HepG2 (cell line): ENCODE measurements at regions not wholly inside any gene's neighbourhood (a gene's known extent, or its start where the extent isn't known, plus 50 kb on each side); places are given as distances from the start of the nearest gene placed in this dataset.

Experiments
- ATAC-seq: fragments of 200-7000 bp; cut with Tn5 transposase; 3 replicates; pipeline ENCODE4 v1.9.1; 2020; ENCODE audit warnings: mild to moderate bottlenecking, moderate library complexity
- BruUV-seq: library from RNA; stranded (reverse); fragments of 400-500 nt; replicated peaks from 2 replicates; lab custom pipeline; 2021; lab: Mats Ljungman, UMichigan
- CTCF ChIA-PET: fragments of 300-600 bp; formaldehyde crosslinking; extraction: SDS; loops from one replicate; lab custom pipeline; 2021; ENCODE audit warnings: low total read pairs, inconsistent platforms, low intra/inter-chr PET ratio; lab: Yijun Ruan, JAX
- POLR2A ChIA-PET: fragments of 350-600 bp; sonication (Branson Sonifier 250); formaldehyde crosslinking; loops from one replicate; lab custom pipeline; 2020; ENCODE audit warnings: antibody characterized with exemption, inconsistent platforms; lab: Yijun Ruan, JAX
- DNase-seq: peaks from one replicate; pipeline ENCODE4 v3.0.0-alpha.2; 2015; ENCODE audit warnings: low spot score
- FAIRE-seq: peaks from 3 replicates; lab custom pipeline; 2011; peaks lifted over from hg19 to GRCh38; lab: Jason Lieb, UNC
- H2AFZ ChIP-seq: one replicate; pipeline ENCODE4 v1.6.1; 2011; ENCODE audit warnings: low read length, inconsistent platforms
- H3K27ac ChIP-seq: fragments of 300-600 bp; 3 replicates; pipeline ENCODE4 v1.8.0; 2011; ENCODE audit warnings: mixed run types, mild to moderate bottlenecking, mixed read lengths, low read length, inconsistent platforms; ENCODE audit not compliant: insufficient read depth; ENCODE audit errors: extremely low read length
- H3K27me3 ChIP-seq, 2 experiments: fragments of 200-600 bp in 1 of 2; 2 replicates in 1 of 2; 3 replicates in 1 of 2; pipeline versions ENCODE4 v1.6.0 to v1.8.0; 2011; ENCODE audit warnings: low read length in 2 of 2, mild to moderate bottlenecking in 2 of 2, moderate library complexity in 2 of 2, inconsistent platforms in 1 of 2; ENCODE audit not compliant: insufficient read depth in 2 of 2, control insufficient read depth in 1 of 2
- H3K36me3 ChIP-seq, 2 experiments: fragments of 200-600 bp in 1 of 2; replicated peaks in 1 of 2; 2 replicates in 1 of 2; 3 replicates in 1 of 2; pipeline versions ENCODE4 v1.5.1 to v1.8.0; 2011; ENCODE audit warnings: low read length in 2 of 2, inconsistent platforms in 1 of 2; ENCODE audit not compliant: insufficient read depth in 2 of 2, control insufficient read depth in 1 of 2
- H3K4me1 ChIP-seq: 2 replicates; pipeline ENCODE4 v1.5.1; 2012; ENCODE audit warnings: low read length, inconsistent platforms; ENCODE audit not compliant: insufficient read depth
- H3K4me2 ChIP-seq: 2 replicates; pipeline ENCODE4 v1.6.0; 2011; ENCODE audit warnings: low read depth, low read length, inconsistent platforms
- H3K4me3 ChIP-seq, 3 experiments: fragments of 200-600 bp in 1 of 3; sonication (generic), shearing (Covaris generic) in 1 of 3; replicated peaks in 1 of 3; 2 replicates each; pipeline ENCODE4 v1.5.1; 2011 to 2016; ENCODE audit warnings: low read length in 3 of 3, inconsistent platforms in 2 of 3, low read depth in 2 of 3, mild to moderate bottlenecking in 2 of 3, control low read depth in 1 of 3, mixed read lengths in 1 of 3; ENCODE audit not compliant: insufficient read depth in 1 of 3
- H3K79me2 ChIP-seq: one replicate; pipeline ENCODE4 v1.6.1; 2011; ENCODE audit warnings: low read length, inconsistent platforms; ENCODE audit not compliant: insufficient read depth
- H3K9ac ChIP-seq: 2 replicates; pipeline ENCODE4 v1.6.0; 2011; ENCODE audit warnings: mild to moderate bottlenecking, low read depth, low read length, inconsistent platforms; ENCODE audit not compliant: insufficient read depth
- H3K9me3 ChIP-seq: 2 replicates; pipeline ENCODE4 v1.5.1; 2012; ENCODE audit warnings: mild to moderate bottlenecking, low read length
- H4K20me1 ChIP-seq: 2 replicates; pipeline ENCODE4 v1.6.0; 2011; ENCODE audit warnings: inconsistent platforms, mild to moderate bottlenecking, low read length, moderate library complexity; ENCODE audit not compliant: insufficient read depth
- MAX ChIP-seq: IDR thresholded peaks from 2 replicates; pipeline ENCODE4 v1.6.1; 2012; ENCODE audit warnings: inconsistent platforms
- MIER2 ChIP-seq: IDR thresholded peaks from 2 replicates; pipeline ENCODE4 v1.6.1; 2016; ENCODE audit warnings: missing biosample characterization, missing genetic modification reagents
- POLR2A ChIP-seq, 2 experiments: IDR thresholded peaks; 2 replicates each; pipeline ENCODE4 v1.6.1; 2011; ENCODE audit warnings: low read depth in 2 of 2, low read length in 2 of 2, mild to moderate bottlenecking in 1 of 2, moderate library complexity in 1 of 2; ENCODE audit not compliant: insufficient read depth in 1 of 2
- PRDM10 ChIP-seq: sonication (generic); formaldehyde crosslinking; IDR thresholded peaks from 2 replicates; pipeline ENCODE4 v1.4.0; 2020; ENCODE audit warnings: low read depth, missing genetic modification reagents
- USF2 ChIP-seq, 2 experiments: sonication (generic) in 1 of 2; formaldehyde crosslinking in 1 of 2; IDR thresholded peaks; 2 replicates each; pipeline versions ENCODE4 v1.5.1 to v1.6.1; 2011 to 2020; ENCODE audit warnings: borderline replicate concordance in 1 of 2, low read depth in 1 of 2, low read length in 1 of 2, mild to moderate bottlenecking in 1 of 2, missing genetic modification reagents in 1 of 2, moderate library complexity in 1 of 2
- ZFP90 ChIP-seq: sonication (generic); formaldehyde crosslinking; IDR thresholded peaks from 2 replicates; pipeline ENCODE4 v1.8.0; 2022; ENCODE audit warnings: missing genetic modification reagents, mild to moderate bottlenecking, inconsistent platforms, borderline replicate concordance
- ZNF138 ChIP-seq: sonication (generic); formaldehyde crosslinking; IDR thresholded peaks from 2 replicates; pipeline ENCODE4 v1.5.0; 2020; ENCODE audit warnings: mild to moderate bottlenecking, low read depth, missing genetic modification reagents
- ZNF572 ChIP-seq: sonication (generic); formaldehyde crosslinking; IDR thresholded peaks from 2 replicates; pipeline ENCODE4 v1.5.1; 2020; ENCODE audit warnings: mild to moderate bottlenecking, missing genetic modification reagents
- ZNF574 ChIP-seq: sonication (generic); formaldehyde crosslinking; IDR thresholded peaks from 2 replicates; pipeline ENCODE4 v1.4.0; 2020; ENCODE audit warnings: missing genetic modification reagents
- ZNF597 ChIP-seq: sonication (generic); formaldehyde crosslinking; IDR thresholded peaks from 2 replicates; pipeline ENCODE4 v1.5.0; 2020; ENCODE audit warnings: missing genetic modification reagents
- ZNF770 ChIP-seq: sonication (generic); formaldehyde crosslinking; IDR thresholded peaks from 2 replicates; pipeline ENCODE4 v1.5.0; 2020; ENCODE audit warnings: mild to moderate bottlenecking, missing genetic modification reagents
- WGBS: methylation state at CpG from one replicate; pipeline ENCODE4 v1.1.6; 2017; ENCODE audit warnings: low lambda C conversion rate; 5-methylcytosine and 5-hydroxymethylcytosine counted together
- in situ Hi-C: cut with HindIII; loops from 2 replicates; pipeline ENCODE4 v1.10.0; 2017; ENCODE audit warnings: low pct_unique_long_range_greater_than_20kb; ENCODE audit not compliant: extremely low pct_ligation_motif_present
- intact Hi-C: fragments of 100-400 bp; cut with micrococcal nuclease; formaldehyde crosslinking; loops from one replicate; pipeline ENCODE4 v1.10.0; 2022; ENCODE audit not compliant: unreplicated experiment

GRCh38 chr4:117575850-117576249 lies 458.4 kb upstream of the NDST3 start:
- no peaks in the 10 kb centered on the region for H3K4me1 ChIP-seq
- WGBS = 59% methylated on average over 23 of the region's 24 CpGs
- H3K27me3 ChIP-seq = no peaks in the 10 kb centered on the region
- H3K9ac ChIP-seq = no peak overlapping the region
- H3K9me3 ChIP-seq = no peaks in the 10 kb centered on the region
- no peaks in the 10 kb centered on the region for H4K20me1 ChIP-seq
- BruUV-seq = no TSS peak
- ChIA-PET CTCF (no interaction called here), POLR2A (no interaction called here)
- ATAC-seq = no peak
- no peak overlapping the region for H2AFZ ChIP-seq
- H3K79me2 ChIP-seq = no peaks in the 10 kb centered on the region
- intact Hi-C loops (no loop called here), in situ Hi-C loops (no loop called here)
- H3K36me3 ChIP-seq = no peaks in the 10 kb centered on the region
- H3K4me2 ChIP-seq = no peak overlapping the region
- no peak overlapping the region for H3K4me3 ChIP-seq
- H3K27ac ChIP-seq = no peak overlapping the region
- no peak for FAIRE-seq
- DNase-seq = no peak
- TF ChIP-seq ZNF574 (CRISPR knock-in tag) (no peak), ZNF138 (CRISPR knock-in tag) (no peak), MIER2 (CRISPR knock-in tag) (no peak), ZNF770 (CRISPR knock-in tag) (no peak), USF2 (IDR thresholded peaks at IDR 0.05; ENCODE audit: low read depth, low read length) (no peak), USF2 (CRISPR knock-in tag; IDR thresholded peaks at IDR 0.05; ENCODE audit: borderline replicate concordance) (no peak), PRDM10 (CRISPR knock-in tag) (no peak), ZFP90 (no peak), MAX (no peak), ZNF597 (CRISPR knock-in tag) (no peak), POLR2A (IDR thresholded peaks at IDR 0.05; ENCODE audit: insufficient read depth in 1 of 2, low read depth in 2 of 2, low read length in 2 of 2) (no peak), ZNF572 (CRISPR knock-in tag) (no peak)
